SHP77 (cell line): ENCODE measurements at regions not wholly inside any gene's neighbourhood (a gene's known extent, or its start where the extent isn't known, plus 50 kb on each side); places are given as distances from the start of the nearest gene placed in this dataset.

Experiments used
- DNase-seq, 2 experiments: peaks; one replicate each; lab custom pipeline; 2025; lab: John Stamatoyannopoulos, UW

DNA sequence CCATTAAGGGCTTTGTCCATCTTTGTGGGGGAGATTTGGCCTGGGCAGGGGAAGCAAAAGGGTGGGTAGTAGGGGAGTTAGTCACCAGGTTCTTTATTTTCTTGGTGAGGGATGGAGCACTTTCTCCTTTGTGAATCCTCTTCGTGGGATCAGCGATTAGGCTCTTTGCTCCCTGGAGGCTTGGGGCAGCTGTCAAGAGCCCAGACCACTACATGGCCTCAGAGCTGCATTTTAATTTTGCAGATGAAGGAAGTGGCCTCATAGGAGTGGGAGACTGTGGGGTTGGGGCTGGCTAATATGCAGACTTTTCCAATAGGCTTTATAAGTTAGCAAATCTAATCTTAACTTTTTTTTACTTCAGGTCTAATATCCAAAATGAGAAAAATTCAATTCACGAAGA lies 168.1 kb upstream of the DEFB112 start:
- no peak for DNase-seq

DNA sequence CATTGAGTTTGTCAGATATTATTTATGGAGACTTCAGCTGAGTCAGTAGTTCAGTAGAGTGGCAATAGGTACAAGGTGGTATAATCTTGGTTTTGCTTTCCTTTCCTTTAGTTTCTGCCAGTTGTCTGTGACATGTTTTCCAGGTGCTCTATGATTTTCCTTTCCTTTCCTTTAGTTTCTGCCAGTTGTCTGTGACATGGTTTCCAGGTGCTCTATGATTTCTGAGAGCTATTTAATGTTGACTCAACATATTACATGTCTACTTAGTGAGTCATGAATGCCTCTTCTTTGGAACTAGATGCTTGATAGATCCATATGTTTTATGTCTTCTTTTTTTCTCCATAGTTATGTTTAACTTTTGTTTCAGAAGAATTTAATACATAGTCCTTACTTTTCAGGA lies 186.4 kb upstream of the DEFB112 start:
- no peak for DNase-seq

DNA sequence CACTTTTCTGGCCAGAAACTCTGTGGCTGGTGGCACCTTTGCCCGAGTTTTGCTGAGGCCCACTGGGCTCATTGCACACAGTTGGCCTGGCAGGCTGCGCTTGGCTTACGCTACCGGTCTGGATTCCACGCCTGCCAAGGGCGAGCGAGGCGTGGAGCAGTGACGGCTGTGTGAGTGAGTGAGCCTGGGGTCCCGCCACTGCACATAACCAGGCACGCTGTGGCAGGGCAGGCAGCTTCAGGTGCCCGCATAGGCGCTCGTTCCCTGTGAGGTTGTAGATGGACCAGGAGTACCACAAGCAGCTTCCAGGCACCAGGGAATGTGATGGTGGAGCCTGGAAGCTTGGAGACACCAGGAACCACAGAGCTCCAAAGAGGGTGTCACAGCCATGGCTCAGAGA lies 190.1 kb upstream of the DEFB112 start:
- no peak for DNase-seq

DNA sequence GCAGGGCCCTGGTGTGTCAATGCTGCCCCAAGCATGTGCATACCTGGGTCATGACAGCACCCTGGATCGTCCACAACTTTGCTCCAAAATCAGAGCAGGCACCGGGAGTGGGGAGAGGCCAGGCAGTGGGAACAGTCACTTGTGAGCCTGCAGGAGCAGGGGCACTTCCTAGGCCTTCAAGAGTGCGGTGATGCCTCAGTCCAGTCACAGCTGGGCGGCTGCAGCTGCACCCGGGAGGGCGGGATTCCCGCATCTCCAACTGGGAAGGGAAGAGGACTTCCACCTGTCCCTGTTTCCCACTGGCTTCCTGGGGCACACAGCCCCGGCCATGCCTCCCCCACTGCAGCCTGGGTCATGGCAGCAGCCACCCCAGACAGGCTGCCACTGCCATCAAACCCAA lies 191.3 kb upstream of the DEFB112 start:
- no peak for DNase-seq

DNA sequence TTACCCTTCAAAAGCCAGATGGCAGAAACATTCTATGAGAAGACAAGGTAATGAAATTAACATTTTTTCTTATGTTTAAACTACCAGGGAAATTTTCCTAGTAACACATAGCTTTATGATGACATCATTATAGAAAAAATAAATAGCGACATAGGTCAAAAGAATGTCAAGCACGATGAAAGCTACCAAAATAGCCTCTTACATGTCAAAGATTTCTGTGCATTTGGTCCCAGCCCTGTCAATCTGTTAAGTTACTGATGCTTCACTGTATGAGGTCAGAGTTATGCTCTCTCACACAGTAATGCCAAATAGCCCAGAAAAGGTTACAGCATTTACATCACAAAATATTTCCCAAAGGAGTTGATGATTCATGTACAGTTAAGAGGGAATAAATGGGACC lies 199.8 kb upstream of the DEFB112 start:
- DNase-seq = no peak

DNA sequence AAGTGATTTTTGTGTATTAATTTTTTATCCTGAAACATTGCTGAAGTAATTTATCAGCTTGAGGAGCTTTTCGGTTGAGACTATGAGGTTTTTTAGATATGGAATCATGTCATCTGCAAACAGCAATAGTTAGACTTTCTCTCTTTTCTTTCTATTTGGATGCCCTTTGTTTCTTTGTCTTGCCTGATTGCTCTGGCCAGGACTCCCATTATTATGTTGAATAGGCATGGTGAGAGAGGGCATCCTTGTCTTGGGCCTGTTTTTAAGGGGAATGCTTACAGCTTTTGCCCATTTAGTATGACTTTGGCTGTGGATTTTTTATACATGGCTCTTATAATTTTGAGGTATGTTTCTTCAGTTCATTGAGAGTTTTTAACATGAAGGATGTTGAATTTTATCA lies 207.6 kb upstream of the DEFB112 start:
- no peak for DNase-seq

DNA sequence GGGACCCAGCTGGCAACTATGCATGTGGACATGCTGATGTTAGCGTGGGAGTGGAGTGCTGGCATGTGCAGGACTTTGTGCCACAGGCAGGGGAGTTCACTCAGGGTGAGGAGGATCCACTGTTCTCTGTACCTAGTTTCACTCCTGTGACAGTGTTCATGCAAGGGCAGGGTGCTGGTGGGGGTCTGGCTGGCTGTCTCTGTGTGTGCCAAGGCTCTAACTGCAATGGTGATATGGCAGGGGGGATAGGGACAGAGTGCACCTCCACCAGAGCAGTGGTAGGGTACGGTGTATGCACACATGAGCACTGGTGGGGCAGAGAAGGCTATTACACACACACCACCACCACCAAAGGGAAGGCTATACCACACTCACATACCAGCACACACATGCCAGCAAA lies 210.2 kb upstream of the DEFB112 start:
- DNase-seq = no peak

DNA sequence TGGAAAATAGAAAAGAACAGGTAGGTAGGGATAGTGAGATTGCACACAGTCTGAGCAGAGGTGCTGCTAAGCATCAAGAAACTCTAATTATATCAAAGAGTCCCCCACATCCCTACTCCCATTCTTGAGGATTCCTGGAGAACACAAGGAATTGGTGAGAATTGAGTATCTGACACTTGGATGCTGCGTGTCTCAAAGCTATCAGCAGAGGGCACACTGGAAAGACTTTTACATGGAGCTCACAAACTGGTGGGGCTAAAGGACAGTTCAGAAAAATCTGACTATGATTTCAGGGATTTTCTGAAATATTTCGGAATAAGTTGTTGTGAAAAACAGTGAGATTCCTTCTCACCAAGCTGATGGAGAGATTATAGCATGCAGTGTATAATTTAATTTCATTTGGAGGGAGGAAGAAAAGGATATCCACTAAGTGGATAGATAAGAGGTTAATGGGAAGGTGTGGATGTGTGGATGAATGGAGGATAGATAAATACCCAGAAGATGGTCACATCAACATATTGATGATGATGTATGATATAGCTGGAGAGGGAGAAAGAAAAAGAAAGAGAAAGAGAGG lies 215.4 kb upstream of the DEFB112 start:
- DNase-seq = peak in 1 of 2 experiments; percentile 7

DNA sequence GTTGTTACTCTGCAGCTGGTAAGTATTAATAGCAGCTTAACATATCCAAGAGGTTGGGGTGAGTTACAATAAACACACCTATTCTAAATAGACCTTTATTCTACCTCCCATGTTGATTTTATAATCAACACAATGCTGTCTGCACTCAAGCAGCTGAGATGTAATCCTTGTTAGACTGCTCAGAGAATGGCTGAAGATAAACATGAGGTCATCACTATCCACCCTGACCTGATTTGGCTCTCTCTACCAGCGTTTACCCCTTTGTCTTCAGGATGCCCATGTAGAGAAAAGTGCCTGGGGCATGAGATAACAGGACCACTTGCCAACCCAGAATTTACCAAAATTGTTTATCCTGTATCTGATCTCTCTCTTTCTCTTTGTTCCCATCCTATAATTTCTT lies 220.7 kb upstream of the DEFB112 start:
- peak; percentile 4 to 22 for DNase-seq

DNA sequence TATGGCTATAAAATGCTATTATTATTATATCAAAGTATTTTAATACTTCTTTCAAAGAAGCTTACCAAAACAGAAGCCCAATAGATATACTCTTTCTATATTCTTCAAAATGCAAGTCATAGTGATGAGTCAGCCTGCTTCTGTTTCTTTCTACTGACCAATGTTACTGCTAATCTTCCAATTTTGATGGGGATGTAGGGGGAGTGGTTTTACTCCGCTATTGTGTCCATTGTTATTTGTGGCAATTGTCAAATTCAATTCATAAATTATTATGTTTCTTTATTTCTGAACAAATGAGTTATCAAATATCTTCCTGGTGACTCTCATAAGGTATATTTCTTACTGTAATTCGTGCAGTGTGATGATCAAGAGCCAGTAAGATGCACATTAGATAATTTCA lies 221.5 kb upstream of the DEFB112 start:
- DNase-seq = no peak

DNA sequence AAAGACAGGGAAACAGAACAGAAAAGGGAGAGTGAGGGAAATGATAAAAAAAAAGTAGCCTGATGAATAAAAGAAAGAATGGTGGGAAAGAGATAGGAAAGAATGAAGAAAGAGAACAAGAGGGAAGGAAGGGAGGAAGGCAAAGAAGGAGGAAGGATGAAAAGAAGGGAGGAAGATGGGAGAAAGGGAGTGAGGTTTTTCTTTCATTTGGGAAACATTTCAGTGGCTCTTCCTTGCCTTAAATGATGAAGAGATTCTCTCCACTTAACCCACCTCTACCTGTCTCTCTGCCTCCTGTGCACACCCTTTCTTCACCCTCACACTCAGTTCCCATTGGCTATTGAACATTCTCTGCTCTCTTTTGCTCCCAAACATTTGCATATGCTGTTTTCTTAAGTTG lies 222.1 kb upstream of the DEFB112 start:
- no peak for DNase-seq

DNA sequence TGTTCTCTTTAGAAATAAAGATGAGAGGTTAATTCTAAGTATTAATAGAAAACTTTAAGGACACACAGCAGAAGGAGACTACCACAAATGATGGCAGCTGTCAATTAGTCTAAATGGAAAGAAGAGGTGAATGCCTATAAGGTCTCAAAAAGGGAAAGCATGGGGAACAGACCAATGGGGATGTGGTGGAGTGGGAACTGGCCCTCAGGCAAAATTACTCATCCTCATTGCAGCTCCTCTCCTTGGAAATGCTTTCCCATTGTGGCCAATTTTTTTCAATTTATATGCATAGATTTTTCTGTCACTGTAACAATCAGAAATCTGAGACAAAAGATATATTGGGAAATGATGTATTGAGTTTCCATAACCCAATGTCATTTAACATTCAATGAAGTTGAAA lies 222.9 kb upstream of the DEFB112 start:
- DNase-seq = no peak

DNA sequence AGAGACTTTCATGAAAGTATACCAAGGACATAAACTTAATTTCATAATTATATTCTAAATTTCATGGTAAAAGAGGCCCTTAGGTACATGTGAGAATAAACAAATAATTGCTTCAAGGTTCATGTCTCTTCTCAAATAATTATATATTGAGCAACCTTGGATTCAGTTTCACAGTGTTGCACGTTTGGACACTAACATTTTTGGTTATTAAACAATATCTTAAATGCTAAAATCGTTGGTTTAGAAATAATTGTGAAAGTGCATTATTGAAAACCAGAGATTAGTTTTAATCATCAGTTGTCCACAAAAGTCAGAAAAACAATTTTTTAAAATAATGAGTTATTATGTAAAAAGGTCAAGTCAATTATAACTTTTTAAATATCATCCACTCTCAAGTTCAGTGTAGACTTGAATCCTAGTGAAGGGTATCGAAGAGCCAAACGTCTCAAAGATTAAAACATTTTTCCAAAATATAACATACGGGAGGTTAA lies 227.1 kb upstream of the DEFB112 start:
- no peak for DNase-seq

DNA sequence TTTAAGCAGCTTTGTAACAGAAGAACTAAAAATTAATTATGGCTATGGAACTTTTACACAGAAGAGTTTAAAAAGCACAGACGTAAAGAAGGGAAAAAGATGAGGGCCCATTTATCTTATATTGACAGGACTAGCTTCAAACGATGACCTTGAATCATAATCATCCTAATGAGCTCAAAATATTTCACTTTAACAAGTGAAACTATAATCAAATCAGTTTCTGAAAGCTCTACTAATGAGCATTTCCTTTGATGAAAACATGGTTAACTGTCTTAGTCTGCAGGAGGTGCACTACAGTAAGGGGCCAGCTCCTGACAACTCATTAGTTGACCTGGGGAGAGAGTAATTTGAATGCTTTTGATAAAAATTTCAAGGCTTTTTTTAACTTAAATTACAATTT lies 228.0 kb upstream of the DEFB112 start:
- no peak for DNase-seq

DNA sequence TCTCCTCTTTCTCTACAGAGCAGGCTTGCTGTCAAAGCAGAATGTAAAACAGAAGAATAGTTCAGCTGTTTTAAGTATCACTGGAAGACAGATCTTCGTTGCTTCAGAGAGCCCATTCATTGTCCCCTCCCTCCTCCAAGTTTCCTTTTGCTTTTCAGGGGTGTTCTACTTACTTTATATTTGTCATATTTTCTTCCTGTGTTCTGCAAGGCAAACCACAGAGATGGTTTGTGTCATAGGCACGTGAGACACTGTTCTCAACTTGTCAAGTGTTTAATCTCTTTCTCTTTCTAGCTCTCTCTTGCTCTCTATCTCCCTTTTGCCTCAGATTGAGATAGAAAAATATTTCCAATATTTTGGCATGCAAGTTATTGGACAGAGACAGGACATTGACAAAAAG lies 228.9 kb upstream of the DEFB112 start:
- DNase-seq = no peak

DNA sequence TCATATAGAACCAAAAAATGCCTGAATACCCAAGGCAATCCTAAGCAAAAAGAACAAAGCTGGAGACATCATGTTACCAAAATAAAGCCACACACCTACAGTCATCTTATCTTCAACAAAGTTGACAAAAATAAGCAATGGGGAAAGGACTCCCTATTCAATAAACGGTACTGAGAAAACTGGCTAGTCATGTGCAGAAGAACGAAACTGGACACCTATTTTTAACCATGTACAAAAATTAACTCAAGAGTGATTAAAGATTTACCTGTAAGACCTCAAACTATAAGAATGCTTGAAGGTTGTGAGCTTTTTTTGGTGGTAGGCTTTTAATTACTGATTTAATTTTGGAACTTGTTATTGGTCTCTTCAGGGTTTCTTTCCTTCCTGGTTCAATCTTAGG lies 236.0 kb upstream of the DEFB112 start:
- DNase-seq = no peak

DNA sequence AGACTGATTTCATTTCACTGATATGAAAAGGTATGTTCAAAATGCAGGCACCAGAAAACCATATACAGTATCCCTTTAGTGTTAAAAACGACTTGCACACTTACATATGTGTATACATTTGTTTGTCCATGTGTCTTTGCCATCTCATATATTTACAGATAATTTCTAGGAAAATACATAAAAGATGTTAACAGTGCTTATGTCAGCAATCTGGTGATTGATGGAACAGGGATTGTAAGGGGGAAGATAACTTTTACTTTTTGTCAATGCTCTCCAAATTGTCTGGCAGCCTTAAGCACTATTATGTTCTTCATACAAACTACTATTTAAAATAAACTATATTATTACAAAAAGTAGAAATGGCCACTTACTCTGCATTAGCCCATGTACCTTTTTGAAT lies 238.5 kb upstream of the DEFB112 start:
- no peak for DNase-seq

DNA sequence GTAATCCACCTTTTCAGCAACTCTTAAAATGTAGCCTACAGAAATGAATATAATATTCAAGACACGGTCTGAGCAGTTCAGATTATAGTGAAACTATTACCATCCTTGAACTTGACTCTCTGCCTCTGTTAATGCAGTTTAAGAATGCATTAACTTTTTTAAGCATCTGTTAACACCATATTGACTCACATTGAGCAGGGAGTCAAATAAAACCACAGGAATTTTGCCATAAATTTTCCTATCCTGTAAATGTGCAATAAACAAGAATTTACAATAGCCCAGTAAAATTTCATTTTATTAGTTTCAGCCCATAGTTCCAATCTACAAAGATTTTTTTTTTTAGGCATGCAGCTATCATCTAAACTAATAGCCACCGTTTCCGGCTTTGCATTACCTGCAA lies 239.2 kb upstream of the DEFB112 start:
- no peak for DNase-seq

DNA sequence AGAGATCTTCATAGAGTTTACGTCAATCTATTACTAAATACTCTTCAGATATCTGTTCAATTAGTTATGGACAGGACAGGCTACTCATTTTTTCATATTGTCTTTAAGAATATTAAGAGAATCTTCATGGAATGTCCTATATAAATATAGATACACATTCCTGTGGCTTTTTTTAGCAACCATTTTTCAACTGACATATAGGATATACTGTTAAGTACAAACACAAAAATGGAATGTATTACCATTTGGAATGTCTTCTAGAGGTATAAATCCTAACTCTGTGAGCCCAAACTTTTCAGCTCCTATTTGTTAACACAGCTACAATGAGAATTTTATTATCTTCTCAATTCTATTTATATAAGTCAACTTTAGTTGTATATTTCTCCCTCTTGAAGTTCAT lies 239.6 kb upstream of the DEFB112 start:
- no peak for DNase-seq

DNA sequence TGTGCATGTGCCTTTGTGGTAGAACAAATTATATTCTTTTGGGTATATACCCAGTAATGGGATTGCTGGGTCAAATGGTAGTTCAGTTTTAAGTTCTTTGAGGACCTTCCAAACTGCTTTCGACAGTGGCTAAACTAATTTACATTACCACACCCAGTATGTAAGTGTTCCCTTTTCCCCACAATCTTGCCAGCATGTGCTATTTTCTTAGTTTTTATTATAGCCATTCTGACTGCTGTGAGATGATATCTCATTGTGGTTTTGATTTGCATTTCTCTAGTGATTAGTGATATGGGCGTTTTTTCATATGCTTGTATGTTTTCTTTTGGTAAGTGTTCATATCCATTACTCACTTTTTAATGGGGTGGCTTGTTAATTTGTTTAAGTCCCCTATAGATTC lies 251.6 kb upstream of the DEFB112 start:
- no peak for DNase-seq

DNA sequence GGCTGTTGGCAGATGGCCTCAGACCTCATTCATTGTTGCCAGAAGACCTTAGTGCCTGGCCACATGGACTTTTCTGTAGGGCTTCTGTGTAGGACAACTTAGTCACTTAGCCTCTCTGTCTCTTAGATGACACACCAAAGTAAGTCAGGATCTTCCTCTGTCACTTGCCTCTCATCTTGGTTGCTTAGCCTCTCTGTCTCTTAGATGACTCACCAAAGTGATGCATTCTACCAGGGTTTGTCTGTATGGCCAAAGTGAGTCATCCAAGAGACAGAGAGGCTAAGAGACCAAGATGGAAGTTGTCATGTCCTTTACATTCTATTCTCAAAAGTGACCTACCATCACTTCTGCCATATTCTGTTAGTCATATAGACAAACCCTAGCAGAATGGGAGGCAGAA lies 255.9 kb upstream of the DEFB112 start:
- no peak for DNase-seq

DNA sequence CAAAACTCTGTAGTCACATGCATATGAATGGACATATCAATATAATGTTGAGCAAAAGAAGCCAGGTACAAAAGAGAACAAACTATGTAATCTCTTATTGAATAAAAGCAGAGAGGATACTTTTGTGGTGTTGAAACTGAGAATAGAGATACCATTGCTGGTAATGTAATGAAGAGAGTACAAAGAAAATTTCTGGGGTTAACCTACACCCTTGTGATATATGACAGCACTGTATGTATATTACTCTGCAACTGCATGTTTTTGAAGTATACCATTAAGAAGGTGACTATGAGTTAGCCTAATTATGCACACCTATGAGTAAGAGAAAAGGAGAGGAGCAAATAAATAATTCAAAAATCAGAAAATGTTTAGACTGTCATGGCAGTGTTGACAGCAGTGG lies 268.8 kb upstream of the DEFB112 start:
- DNase-seq = no peak

DNA sequence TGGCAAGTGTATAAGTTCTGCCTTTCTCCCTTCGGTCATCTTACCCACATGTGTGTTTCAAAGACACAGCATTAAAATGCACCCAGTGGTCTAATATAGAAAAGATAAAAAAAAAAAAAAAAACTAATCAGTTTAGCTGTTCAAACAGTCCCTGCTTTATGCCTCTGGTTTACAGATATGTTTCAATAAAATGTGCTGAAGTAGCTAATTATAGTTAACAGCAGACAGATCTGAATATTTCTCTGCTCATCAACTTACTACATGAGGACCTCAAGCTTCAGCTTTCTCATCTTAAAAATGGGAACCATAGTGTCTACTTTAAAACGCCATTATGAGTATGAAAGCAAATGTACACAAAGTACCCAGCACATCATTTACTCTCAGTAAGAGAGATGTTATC lies 280.6 kb upstream of the DEFB112 start:
- no peak for DNase-seq

DNA sequence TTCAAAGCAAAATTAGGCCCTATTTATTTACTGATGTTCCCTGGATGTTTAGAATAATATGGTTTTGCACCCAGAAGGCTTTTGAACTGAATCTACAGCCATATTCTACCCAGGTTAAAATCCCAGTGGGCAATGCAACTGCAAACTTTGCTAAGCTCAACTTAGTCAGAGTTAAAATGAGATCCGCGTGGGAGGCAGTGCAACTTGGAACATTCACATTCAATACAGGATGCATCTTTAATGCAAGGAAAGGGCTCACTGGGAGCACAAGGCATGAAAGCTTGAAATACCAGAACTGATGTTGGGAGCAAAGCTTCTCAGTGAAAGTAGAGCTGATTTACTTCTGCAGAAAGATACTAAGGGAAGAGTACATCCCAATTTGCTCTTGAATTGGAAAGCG lies 281.2 kb upstream of the DEFB112 start:
- DNase-seq = no peak

DNA sequence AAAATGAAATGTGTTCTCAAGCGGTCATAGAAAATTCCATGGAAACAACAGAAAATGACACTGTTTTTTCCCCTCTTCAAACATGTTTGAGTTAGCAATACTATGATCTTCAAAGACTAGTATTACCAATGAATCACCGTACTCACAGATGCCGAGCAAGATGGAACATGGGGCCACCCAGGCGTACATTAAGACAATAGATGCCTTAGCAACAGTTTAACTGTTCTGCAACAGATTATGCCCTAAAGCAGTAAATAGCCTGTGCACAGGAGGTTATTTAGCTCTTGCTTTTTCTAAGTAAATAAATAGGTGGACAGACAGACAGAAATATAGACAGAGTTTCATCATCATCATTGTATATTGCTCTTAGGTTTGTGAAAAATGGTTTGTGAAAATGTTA lies 284.0 kb upstream of the DEFB112 start:
- DNase-seq = no peak
